ENCODE measurements at regions not wholly inside any gene's neighbourhood (a gene's known extent, or its start where the extent isn't known, plus 50 kb on each side); places are given as distances from the start of the nearest gene placed in this dataset.

DNA sequence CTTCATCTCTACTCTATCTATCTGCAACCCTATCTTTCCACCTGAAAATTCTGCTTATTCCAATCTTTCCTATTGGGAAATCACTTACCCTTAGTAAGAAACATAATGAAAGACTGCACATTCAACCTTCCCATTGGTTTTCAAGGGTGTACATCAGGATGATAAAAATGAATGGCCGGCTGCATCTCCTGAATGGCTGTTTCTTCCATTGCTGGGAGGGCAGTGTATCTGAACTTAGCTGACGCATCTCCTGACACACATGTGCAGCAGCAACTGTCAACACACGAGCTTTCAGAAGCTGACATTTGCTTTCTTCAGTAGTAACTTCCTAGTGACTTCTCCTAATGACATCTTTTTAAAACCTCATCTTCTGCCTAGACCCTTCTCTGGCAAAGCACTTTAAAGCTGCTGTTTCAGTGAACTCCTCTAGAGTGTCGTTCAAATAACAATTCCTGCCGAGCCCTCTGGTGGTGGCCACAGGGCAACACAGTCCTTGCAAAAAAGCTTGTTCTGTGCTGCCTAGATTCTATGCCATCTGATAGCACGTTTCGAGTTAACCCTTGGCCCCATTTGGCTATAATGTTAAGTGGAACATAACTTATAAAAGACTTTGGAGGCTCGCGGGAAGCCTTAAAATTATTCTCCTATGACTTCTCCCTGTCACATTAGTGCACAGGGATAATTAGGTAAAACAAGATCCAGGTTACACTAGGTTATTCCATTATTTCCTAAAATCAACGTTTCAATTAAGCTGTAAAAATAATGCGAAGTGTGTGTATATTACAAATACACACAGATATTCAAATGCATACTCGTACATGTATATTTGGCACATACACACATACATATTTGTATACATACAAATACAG lies 2340.7 kb downstream of the PCDH7 start:
- TF ChIP-seq, protein P1, sequence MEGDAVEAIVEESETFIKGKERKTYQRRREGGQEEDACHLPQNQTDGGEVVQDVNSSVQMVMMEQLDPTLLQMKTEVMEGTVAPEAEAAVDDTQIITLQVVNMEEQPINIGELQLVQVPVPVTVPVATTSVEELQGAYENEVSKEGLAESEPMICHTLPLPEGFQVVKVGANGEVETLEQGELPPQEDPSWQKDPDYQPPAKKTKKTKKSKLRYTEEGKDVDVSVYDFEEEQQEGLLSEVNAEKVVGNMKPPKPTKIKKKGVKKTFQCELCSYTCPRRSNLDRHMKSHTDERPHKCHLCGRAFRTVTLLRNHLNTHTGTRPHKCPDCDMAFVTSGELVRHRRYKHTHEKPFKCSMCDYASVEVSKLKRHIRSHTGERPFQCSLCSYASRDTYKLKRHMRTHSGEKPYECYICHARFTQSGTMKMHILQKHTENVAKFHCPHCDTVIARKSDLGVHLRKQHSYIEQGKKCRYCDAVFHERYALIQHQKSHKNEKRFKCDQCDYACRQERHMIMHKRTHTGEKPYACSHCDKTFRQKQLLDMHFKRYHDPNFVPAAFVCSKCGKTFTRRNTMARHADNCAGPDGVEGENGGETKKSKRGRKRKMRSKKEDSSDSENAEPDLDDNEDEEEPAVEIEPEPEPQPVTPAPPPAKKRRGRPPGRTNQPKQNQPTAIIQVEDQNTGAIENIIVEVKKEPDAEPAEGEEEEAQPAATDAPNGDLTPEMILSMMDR (IDR thresholded peaks at IDR 0.05) = peak; percentile 70
- H3K4me3 Mint-ChIP-seq = no peak overlapping the region
- DNase-seq = peak; percentile 37
- H3K27ac Mint-ChIP-seq = no peak overlapping the region
- peaks cover 6% of the 10 kb centered on the region; the same call in 1 of the 2 replicates for H3K9me3 Mint-ChIP-seq
- H3K4me1 Mint-ChIP-seq (ENCODE audit: low read depth) = peaks cover 8% of the 10 kb centered on the region; the same call in 1 of the 2 replicates
- H3K27me3 Mint-ChIP-seq (ENCODE audit: insufficient read depth) = no peaks in the 10 kb centered on the region
- no peaks in the 10 kb centered on the region for H3K36me3 Mint-ChIP-seq (ENCODE audit: low read depth)

DNA sequence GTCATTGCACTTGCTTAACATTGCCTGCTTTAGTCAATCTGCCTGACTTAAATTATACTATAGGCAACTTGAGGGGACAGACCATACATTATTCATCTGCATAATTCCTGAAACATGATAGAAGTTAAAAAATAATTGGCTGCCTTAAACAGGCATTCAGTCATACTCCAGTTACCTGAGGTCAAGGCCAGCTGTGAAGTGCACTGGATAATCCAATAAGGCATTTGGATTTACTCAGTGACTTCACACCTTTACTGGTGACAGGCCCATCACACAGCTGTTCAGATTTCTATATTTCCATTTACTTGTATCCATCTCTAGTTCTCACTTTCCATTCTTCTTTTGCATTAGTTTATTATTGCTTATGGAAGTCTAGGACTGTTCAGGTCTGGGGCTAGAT lies 2341.6 kb downstream of the PCDH7 start:
- Mint-ChIP-seq H3K9me3 (peaks cover 6% of the 10 kb centered on the region; the same call in 1 of the 2 replicates), H3K4me3 (no peak overlapping the region), H3K36me3 (ENCODE audit: low read depth) (no peaks in the 10 kb centered on the region), H3K27me3 (ENCODE audit: insufficient read depth) (no peaks in the 10 kb centered on the region), H3K4me1 (ENCODE audit: low read depth) (peaks cover 8% of the 10 kb centered on the region; the same call in 1 of the 2 replicates), H3K27ac (no peak overlapping the region)
- TF ChIP-seq, protein P1 (IDR thresholded peaks at IDR 0.05) = no peak
- no peak for DNase-seq

DNA sequence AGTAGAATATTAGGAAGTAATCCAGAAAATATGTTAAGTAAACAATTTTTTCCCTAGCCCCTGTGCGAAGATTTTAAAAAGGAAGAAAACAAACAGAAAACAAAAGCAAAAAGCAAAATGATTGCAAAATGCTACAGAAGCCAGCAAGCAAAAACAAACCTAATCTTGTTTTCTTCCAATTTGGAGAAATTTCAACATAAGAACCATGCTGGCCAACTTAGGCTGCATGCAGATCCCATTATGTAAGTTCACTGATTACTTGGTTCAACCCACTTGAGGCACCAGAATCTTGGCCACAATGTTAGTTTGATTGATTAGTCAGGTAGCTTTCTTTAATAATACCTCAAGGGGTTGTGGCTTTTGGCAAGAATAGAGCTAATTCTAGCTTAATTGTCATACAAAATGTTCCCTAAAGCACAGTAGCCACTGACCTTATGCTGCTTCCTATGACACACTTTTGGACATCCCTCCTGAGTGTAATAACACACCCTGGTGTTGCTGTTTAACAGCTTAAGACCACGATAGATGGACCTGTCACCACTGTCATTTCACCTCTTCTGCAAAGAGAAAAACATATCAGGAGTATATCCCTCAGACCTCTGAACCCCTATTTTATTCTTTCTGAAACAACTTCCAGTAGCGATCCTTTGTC lies 2342.1 kb downstream of the PCDH7 start:
- Mint-ChIP-seq H3K27me3 (ENCODE audit: insufficient read depth) (no peaks in the 10 kb centered on the region), H3K9me3 (peaks cover 6% of the 10 kb centered on the region; the same call in 1 of the 2 replicates), H3K27ac (no peak overlapping the region), H3K36me3 (ENCODE audit: low read depth) (no peaks in the 10 kb centered on the region), H3K4me1 (ENCODE audit: low read depth) (peaks cover 8% of the 10 kb centered on the region; the same call in 1 of the 2 replicates), H3K4me3 (no peak overlapping the region)
- no peak for DNase-seq
- TF ChIP-seq, protein P1 (IDR thresholded peaks at IDR 0.05) = no peak

DNA sequence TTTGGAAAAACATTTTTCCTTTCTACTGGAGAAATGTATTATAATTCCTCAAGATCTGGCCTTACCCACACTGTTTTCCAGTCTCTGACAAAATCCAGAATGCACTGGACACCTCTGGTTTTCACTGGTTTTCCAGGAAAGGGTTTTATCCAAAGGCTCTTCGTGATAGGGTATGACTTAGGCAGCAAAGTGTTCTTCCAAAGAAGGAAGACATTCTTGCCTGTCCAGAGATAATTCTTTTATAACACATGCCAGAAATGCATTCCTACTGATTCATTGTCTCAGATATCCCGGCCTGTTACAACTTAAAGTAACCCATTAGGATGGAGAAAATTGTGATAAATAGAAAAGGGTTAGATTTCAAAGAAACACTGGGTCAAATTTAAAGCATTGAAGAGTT lies 2343.1 kb downstream of the PCDH7 start:
- no peaks in the 10 kb centered on the region for H3K27me3 Mint-ChIP-seq (ENCODE audit: insufficient read depth)
- peaks cover 6% of the 10 kb centered on the region; the same call in 1 of the 2 replicates for H3K9me3 Mint-ChIP-seq
- H3K27ac Mint-ChIP-seq = peak overlapping the region; percentile 27; the same call in 1 of the 2 replicates

DNA sequence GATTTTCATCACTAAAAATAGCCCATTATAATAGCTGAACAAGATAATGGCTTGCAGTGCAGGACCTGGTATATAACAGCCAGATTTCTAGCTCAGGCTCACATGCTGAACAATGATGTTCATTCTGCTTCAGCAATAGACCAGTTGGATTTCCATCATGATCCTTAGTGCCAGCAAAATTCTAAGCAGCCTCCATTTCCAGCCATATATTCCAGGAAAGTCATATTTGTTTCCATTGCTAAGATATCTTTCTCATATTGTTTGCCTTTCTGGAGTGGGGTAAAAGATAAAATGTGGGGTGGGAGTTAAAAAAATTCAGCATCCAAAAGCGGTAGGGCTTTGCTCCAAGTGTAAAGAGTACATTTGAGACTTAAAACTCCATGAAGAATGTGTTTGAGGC lies 2344.1 kb downstream of the PCDH7 start:
- Mint-ChIP-seq H3K9me3 (peaks cover 10% of the 10 kb centered on the region), H3K27ac (no peak overlapping the region), H3K36me3 (ENCODE audit: low read depth) (no peaks in the 10 kb centered on the region), H3K27me3 (ENCODE audit: insufficient read depth) (no peaks in the 10 kb centered on the region), H3K4me3 (no peak overlapping the region), H3K4me1 (ENCODE audit: low read depth) (peaks cover 8% of the 10 kb centered on the region; the same call in 1 of the 2 replicates)
- TF ChIP-seq, protein P1 (IDR thresholded peaks at IDR 0.05) = no peak
- no peak for DNase-seq

More for the DNA sequence above, 2343.1 kb downstream of the PCDH7 start:
- no peak overlapping the region for H3K4me3 Mint-ChIP-seq
- peaks cover 8% of the 10 kb centered on the region; the same call in 1 of the 2 replicates for H3K4me1 Mint-ChIP-seq (ENCODE audit: low read depth)
- TF ChIP-seq, protein P1 (IDR thresholded peaks at IDR 0.05) = no peak
- DNase-seq = peak; percentile 59
- H3K36me3 Mint-ChIP-seq (ENCODE audit: low read depth) = no peaks in the 10 kb centered on the region

Data from HFFc6 (cell line).